GM12891 (cell line): ENCODE measurements at regions not wholly inside any gene's neighbourhood (a gene's known extent, or its start where the extent isn't known, plus 50 kb on each side); places are given as distances from the start of the nearest gene placed in this dataset.

Source experiments
- DNase-seq: peaks from one replicate; pipeline ENCODE4 v3.0.0; 2011; ENCODE audit warnings: low spot score; ENCODE audit not compliant: insufficient read length
- FAIRE-seq: peaks from 2 replicates; lab custom pipeline; 2011; peaks lifted over from hg19 to GRCh38; lab: Jason Lieb, UNC
- PAX5 ChIP-seq: IDR thresholded peaks from 2 replicates; pipeline ENCODE4 v1.6.1; 2011; ENCODE audit warnings: low read length, moderate library complexity, mild to moderate bottlenecking; ENCODE audit not compliant: insufficient read depth, severe bottlenecking
- POLR2A ChIP-seq: IDR thresholded peaks from 2 replicates; pipeline ENCODE4 v1.6.1; 2011; ENCODE audit warnings: low read depth, low read length, control low read depth
- POLR2AphosphoS5 ChIP-seq: IDR thresholded peaks from 2 replicates; pipeline ENCODE4 v1.6.1; 2011; ENCODE audit warnings: low read depth, low read length, control low read depth
- POU2F2 ChIP-seq: IDR thresholded peaks from 2 replicates; pipeline ENCODE4 v1.6.1; 2011; ENCODE audit warnings: low read depth, mild to moderate bottlenecking, control low read depth, low read length, moderate library complexity
- SPI1 ChIP-seq: IDR thresholded peaks from 2 replicates; pipeline ENCODE4 v1.6.1; 2011; ENCODE audit warnings: low read depth, low read length, control low read depth
- TAF1 ChIP-seq: IDR thresholded peaks from 2 replicates; pipeline ENCODE4 v1.6.1; 2011; ENCODE audit warnings: low read depth, low read length, control low read depth

GRCh38 chr13:109656206-109656605 is 130.2 kb downstream of the IRS2 start:
- no peak for FAIRE-seq
- TF ChIP-seq POLR2A (no peak), TAF1 (no peak), POU2F2 (no peak), SPI1 (no peak), PAX5 (no peak)
- DNase-seq: no peak

DNA sequence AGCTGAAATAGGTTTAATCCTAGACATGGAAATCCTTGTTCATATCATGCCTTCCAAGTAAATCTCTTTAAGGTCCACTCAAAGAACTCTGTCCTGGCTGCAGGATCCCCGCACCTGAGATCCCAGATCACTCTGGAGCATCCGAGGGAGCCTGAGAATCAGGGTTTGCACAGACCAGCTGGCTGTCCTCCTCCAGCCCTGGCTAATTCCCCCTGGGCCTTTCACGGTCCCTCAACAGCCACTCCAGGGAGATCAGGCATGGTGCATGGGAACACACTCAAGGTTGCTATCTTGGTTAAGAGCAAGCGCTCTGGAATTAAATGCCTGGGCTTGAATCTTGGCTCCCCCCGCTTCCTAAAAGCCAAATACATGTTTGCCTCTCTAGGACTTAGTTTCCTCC is 130.8 kb downstream of the IRS2 start:
- FAIRE-seq: no peak
- TF ChIP-seq POU2F2 (no peak), POLR2A (no peak), TAF1 (no peak), POLR2AphosphoS5 (no peak), PAX5 (no peak), SPI1 (no peak)
- no peak for DNase-seq

- FAIRE-seq (no peak), DNase-seq (no peak)
- TF ChIP-seq TAF1 (no peak), POLR2A (no peak), SPI1 (no peak), POLR2AphosphoS5 (no peak), POU2F2 (no peak), PAX5 (no peak)
These were observed 131.2 kb downstream of the IRS2 start for GRCh38 chr13:109655206-109655600.

- no peak for FAIRE-seq
These were observed 131.8 kb downstream of the IRS2 start for GRCh38 chr13:109654341-109655205.

DNA sequence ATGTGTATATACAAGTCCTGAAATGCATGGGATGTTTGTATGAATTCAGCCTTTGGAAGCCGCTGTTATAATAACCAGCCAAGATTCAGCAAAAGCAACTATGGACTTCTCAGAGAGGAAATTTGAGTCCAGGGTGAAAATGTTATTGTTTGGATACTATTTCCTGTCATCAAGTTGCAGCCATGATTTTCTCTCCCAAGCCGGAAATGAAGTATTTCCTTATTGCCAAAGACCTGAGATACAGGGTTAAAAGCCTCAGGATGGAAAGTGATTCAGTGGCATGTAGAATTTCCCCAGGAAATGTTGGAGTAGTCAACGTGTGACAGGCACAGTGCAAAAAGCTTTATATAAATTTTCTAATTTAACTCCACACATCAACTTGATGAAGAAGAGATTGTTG is 133.9 kb downstream of the IRS2 start:
- TF ChIP-seq POU2F2 (no peak), PAX5 (no peak), POLR2A (no peak), POLR2AphosphoS5 (no peak), SPI1 (no peak), TAF1 (no peak)
- DNase-seq: no peak

More at GRCh38 chr13:109654341-109655205, 131.8 kb downstream of the IRS2 start:
- TF ChIP-seq POLR2AphosphoS5 (no peak), PAX5 (no peak), TAF1 (no peak), SPI1 (no peak), POLR2A (no peak), POU2F2 (no peak)
- DNase-seq: no peak

DNA sequence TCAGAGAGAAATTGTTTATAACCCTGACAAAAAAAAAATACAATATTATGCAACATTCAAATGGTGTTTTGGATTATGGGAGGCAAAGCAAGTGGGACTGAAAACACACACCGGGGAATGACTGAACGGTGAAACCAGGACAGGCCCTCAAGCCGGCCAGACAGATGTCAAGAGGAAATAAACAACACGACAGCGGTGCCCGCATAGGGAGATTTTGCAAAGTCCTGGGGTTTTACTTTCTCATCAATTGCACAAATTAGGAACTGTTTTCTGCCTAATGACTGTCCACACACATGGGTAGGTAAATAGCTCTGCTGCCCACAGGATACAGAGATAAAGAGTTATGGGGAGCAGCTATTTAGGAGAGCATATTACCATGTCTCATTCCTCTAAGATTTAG is 134.5 kb downstream of the IRS2 start:
- FAIRE-seq: no peak
- DNase-seq: no peak
- no peak for TF ChIP-seq PAX5
- no peak for TF ChIP-seq POU2F2
- TF ChIP-seq SPI1: no peak
- TF ChIP-seq POLR2AphosphoS5: no peak
- TF ChIP-seq TAF1: no peak
- no peak for TF ChIP-seq POLR2A

More for the DNA sequence above, 133.9 kb downstream of the IRS2 start:
- no peak for FAIRE-seq

DNA sequence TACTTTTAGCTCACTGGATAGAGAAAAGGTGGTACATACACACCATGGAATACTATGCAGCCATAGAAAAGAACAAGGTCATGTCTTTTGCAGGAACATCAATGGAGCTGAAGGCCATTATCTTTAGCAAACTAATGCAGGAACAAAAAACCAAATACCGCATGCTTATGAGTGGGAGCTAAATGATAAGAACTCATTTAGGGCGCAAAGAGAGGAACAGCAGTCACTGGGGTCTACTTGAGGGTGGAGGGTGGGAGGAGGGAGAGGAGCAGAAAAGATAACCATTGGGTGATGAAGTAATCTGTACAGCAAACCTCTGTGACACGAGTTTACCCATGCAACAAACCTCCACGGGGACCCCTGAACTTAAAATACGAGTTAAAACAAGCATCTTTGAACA is 135.1 kb downstream of the IRS2 start:
- FAIRE-seq: no peak
- no peak for TF ChIP-seq SPI1
- no peak for TF ChIP-seq POLR2AphosphoS5
- TF ChIP-seq POLR2A: no peak
- no peak for TF ChIP-seq POU2F2
- no peak for TF ChIP-seq PAX5
- TF ChIP-seq TAF1: no peak

DNA sequence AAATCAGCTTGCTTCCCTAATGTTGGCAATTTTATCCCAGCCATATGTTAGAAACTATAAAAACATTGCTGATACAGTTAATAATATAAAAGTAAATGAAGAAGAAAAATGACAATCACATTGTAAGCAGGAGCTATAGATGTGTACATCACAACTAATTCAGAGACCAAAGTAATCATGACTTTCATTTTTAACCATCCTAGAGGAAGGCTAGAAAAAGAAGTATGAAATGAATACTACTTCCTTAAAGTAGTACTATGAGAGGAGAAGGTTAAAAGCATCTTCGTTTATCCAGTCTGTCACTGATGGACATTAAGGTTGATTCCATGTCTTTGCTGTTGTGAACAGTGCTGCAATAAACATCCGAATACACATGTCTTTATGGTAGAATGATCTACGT is 135.5 kb downstream of the IRS2 start:
- DNase-seq (no peak), FAIRE-seq (no peak)
- no peak for TF ChIP-seq PAX5
- no peak for TF ChIP-seq POLR2A
- no peak for TF ChIP-seq TAF1
- no peak for TF ChIP-seq POLR2AphosphoS5
- TF ChIP-seq SPI1: no peak

More for the DNA sequence above, 135.1 kb downstream of the IRS2 start:
- no peak for DNase-seq

- TF ChIP-seq POU2F2 (no peak), PAX5 (no peak), SPI1 (no peak), POLR2AphosphoS5 (no peak), TAF1 (no peak), POLR2A (no peak)
- FAIRE-seq (no peak), DNase-seq (no peak)
These were observed 136.7 kb downstream of the IRS2 start for GRCh38 chr13:109649713-109650112.
